GM12864 (cell line): ENCODE measurements at regions not wholly inside any gene's neighbourhood (a gene's known extent, or its start where the extent isn't known, plus 50 kb on each side); places are given as distances from the start of the nearest gene placed in this dataset.

Source experiments
- DNase-seq: peaks from one replicate; pipeline ENCODE4 v3.0.0-alpha.2; 2011; ENCODE audit warnings: low read depth
- H3K4me3 ChIP-seq: 2 replicates; pipeline ENCODE4 v1.5.1; 2011; ENCODE audit warnings: mild to moderate bottlenecking, low read depth, low read length, control low read depth
- CTCF ChIP-seq: IDR thresholded peaks from 2 replicates; pipeline ENCODE4 v1.5.1; 2011; ENCODE audit warnings: low read depth, mild to moderate bottlenecking, moderate library complexity, low read length, control low read depth, inconsistent platforms; ENCODE audit errors: missing control alignments

- no peak overlapping the region for H3K4me3 ChIP-seq
- no peak for DNase-seq
- no peak for TF ChIP-seq CTCF
These were observed 366.6 kb downstream of the GBE1 start for GRCh38 chr3:81394651-81395524.

- DNase-seq: no peak
- TF ChIP-seq CTCF: no peak
- no peak overlapping the region for H3K4me3 ChIP-seq
These were observed 368.2 kb downstream of the GBE1 start for GRCh38 chr3:81393251-81393650.

GRCh38 chr3:81390796-81391195 lies 370.6 kb downstream of the GBE1 start:
- TF ChIP-seq CTCF: no peak
- H3K4me3 ChIP-seq: no peak overlapping the region
- DNase-seq: no peak

GRCh38 chr3:81388191-81388590 lies 373.3 kb downstream of the GBE1 start:
- no peak for TF ChIP-seq CTCF
- no peak for DNase-seq
- no peak overlapping the region for H3K4me3 ChIP-seq

GRCh38 chr3:81382470-81382869 lies 379.0 kb downstream of the GBE1 start:
- no peak for TF ChIP-seq CTCF
- no peak for DNase-seq

GRCh38 chr3:81380234-81380633 lies 381.2 kb downstream of the GBE1 start:
- no peak for TF ChIP-seq CTCF
- DNase-seq: no peak
- no peak overlapping the region for H3K4me3 ChIP-seq

More at GRCh38 chr3:81382470-81382869, 379.0 kb downstream of the GBE1 start:
- no peak overlapping the region for H3K4me3 ChIP-seq

- no peak for DNase-seq
- no peak for TF ChIP-seq CTCF
- no peak overlapping the region for H3K4me3 ChIP-seq
These were observed 382.7 kb downstream of the GBE1 start for GRCh38 chr3:81378552-81379293.
